ENCODE measurements at regions not wholly inside any gene's neighbourhood (a gene's known extent, or its start where the extent isn't known, plus 50 kb on each side); places are given as distances from the start of the nearest gene placed in this dataset.

- no TSS peak for BruUV-seq (replicated peaks)
- no peak for DNase-seq (ENCODE audit: low spot score)
- ChIA-PET POLR2A (ENCODE audit: low non-redundant PET) (no interaction called here), CTCF (no interaction called here)
- no peak for TF ChIP-seq EZH2 (IDR thresholded peaks at IDR 0.05; ENCODE audit: borderline replicate concordance, low read depth, low read length, poor library complexity, severe bottlenecking)
- no peak for TF ChIP-seq CTCF (conservative IDR thresholded peaks at IDR 0.05; ENCODE audit: low read depth, low read length)
- no peak overlapping the region for H3K4me3 ChIP-seq (ENCODE audit: low read depth, low read length, poor library complexity, severe bottlenecking)
- peaks cover 18% of the 10 kb centered on the region for H3K27me3 ChIP-seq (replicated peaks; ENCODE audit: insufficient read depth, low read depth, low read length, poor library complexity)
- no peak overlapping the region for H3K27ac ChIP-seq (ENCODE audit: low read depth, low read length, poor library complexity, severe bottlenecking)
- no peaks in the 10 kb centered on the region for H3K36me3 ChIP-seq (ENCODE audit: insufficient read depth, low read length, poor library complexity, severe bottlenecking)
- no peaks in the 10 kb centered on the region for H3K9me3 ChIP-seq (ENCODE audit: low read depth, low read length, poor library complexity, severe bottlenecking)
- intact Hi-C loops (cut with micrococcal nuclease; ENCODE audit: unreplicated experiment), result no loop called here
- H3K4me1 ChIP-seq (ENCODE audit: insufficient read depth, low read length, poor library complexity, severe bottlenecking), result no peaks in the 10 kb centered on the region
Observed at GRCh38 chr13:111436446-111436845, 116.0 kb downstream of the TEX29 start.

GRCh38 chr13:111437417-111437816 lies 117.0 kb downstream of the TEX29 start:
- TF ChIP-seq CTCF (conservative IDR thresholded peaks at IDR 0.05; ENCODE audit: low read depth, low read length), result no peak
- TF ChIP-seq EZH2 (IDR thresholded peaks at IDR 0.05; ENCODE audit: borderline replicate concordance, low read depth, low read length, poor library complexity, severe bottlenecking), result no peak
- H3K4me3 ChIP-seq (ENCODE audit: low read depth, low read length, poor library complexity, severe bottlenecking), result no peak overlapping the region
- BruUV-seq (replicated peaks), result no TSS peak
- no peak overlapping the region for H3K27ac ChIP-seq (ENCODE audit: low read depth, low read length, poor library complexity, severe bottlenecking)
- ChIA-PET CTCF (no interaction called here), POLR2A (ENCODE audit: low non-redundant PET) (no interaction called here)
- intact Hi-C loops (cut with micrococcal nuclease; ENCODE audit: unreplicated experiment), result no loop called here
- no peaks in the 10 kb centered on the region for H3K36me3 ChIP-seq (ENCODE audit: insufficient read depth, low read length, poor library complexity, severe bottlenecking)
- no peak for DNase-seq (ENCODE audit: low spot score)
- H3K9me3 ChIP-seq (ENCODE audit: low read depth, low read length, poor library complexity, severe bottlenecking), result no peaks in the 10 kb centered on the region
- H3K27me3 ChIP-seq (replicated peaks; ENCODE audit: insufficient read depth, low read depth, low read length, poor library complexity), result peaks cover 9% of the 10 kb centered on the region
- H3K4me1 ChIP-seq (ENCODE audit: insufficient read depth, low read length, poor library complexity, severe bottlenecking), result no peaks in the 10 kb centered on the region

- Histone ChIP-seq H3K4me3 (ENCODE audit: low read depth, low read length, poor library complexity, severe bottlenecking) (no peak overlapping the region), H3K4me1 (ENCODE audit: insufficient read depth, low read length, poor library complexity, severe bottlenecking) (no peaks in the 10 kb centered on the region), H3K9me3 (ENCODE audit: low read depth, low read length, poor library complexity, severe bottlenecking) (no peaks in the 10 kb centered on the region), H3K27ac (ENCODE audit: low read depth, low read length, poor library complexity, severe bottlenecking) (no peak overlapping the region), H3K36me3 (ENCODE audit: insufficient read depth, low read length, poor library complexity, severe bottlenecking) (no peaks in the 10 kb centered on the region), H3K27me3 (replicated peaks; ENCODE audit: insufficient read depth, low read depth, low read length, poor library complexity) (peaks cover 9% of the 10 kb centered on the region)
- BruUV-seq (replicated peaks), result no TSS peak
- CTCF ChIA-PET, result no interaction called here
- DNase-seq (ENCODE audit: low spot score), result no peak
- no peak for TF ChIP-seq EZH2 (IDR thresholded peaks at IDR 0.05; ENCODE audit: borderline replicate concordance, low read depth, low read length, poor library complexity, severe bottlenecking)
- TF ChIP-seq CTCF (conservative IDR thresholded peaks at IDR 0.05; ENCODE audit: low read depth, low read length), result no peak
- POLR2A ChIA-PET (ENCODE audit: low non-redundant PET), result no interaction called here
- intact Hi-C loops (cut with micrococcal nuclease; ENCODE audit: unreplicated experiment), result no loop called here
Observed at GRCh38 chr13:111437856-111438547, 117.6 kb downstream of the TEX29 start.
